PFSK-1 (cell line): ENCODE measurements at regions not wholly inside any gene's neighbourhood (a gene's known extent, or its start where the extent isn't known, plus 50 kb on each side); places are given as distances from the start of the nearest gene placed in this dataset.

Experiments
- FOXP2 ChIP-seq: optimal IDR thresholded peaks from 2 replicates; pipeline ENCODE3; 2011; ENCODE audit warnings: borderline replicate concordance, control low read depth, inconsistent platforms; ENCODE audit not compliant: insufficient read depth; ENCODE audit errors: extremely low read length, extremely low read depth
- POLR2AphosphoS5 ChIP-seq: IDR thresholded peaks from 2 replicates; pipeline ENCODE4 v1.6.1; 2012; ENCODE audit warnings: low read depth, mild to moderate bottlenecking, control low read depth, low read length, moderate library complexity
- SIN3A ChIP-seq: IDR thresholded peaks from 2 replicates; pipeline ENCODE4 v1.6.1; 2012; ENCODE audit warnings: mild to moderate bottlenecking, low read length, moderate library complexity, borderline replicate concordance; ENCODE audit not compliant: insufficient read depth
- TAF1 ChIP-seq: IDR thresholded peaks from 2 replicates; pipeline ENCODE4 v1.6.1; 2012; ENCODE audit warnings: low read length, control low read depth, borderline replicate concordance; ENCODE audit not compliant: insufficient read depth
- TF ChIP-seq, protein P1 (sequence below), 2 experiments: IDR thresholded peaks; 2 replicates each; pipeline versions ENCODE4 v1.6.1 to v1.8.0; 2011 to 2012; ENCODE audit warnings: low read depth in 2 of 2, low read length in 2 of 2, control low read depth in 1 of 2, inconsistent platforms in 1 of 2, mild to moderate bottlenecking in 1 of 2, moderate library complexity in 1 of 2; ENCODE audit not compliant: insufficient read depth in 1 of 2

DNA sequence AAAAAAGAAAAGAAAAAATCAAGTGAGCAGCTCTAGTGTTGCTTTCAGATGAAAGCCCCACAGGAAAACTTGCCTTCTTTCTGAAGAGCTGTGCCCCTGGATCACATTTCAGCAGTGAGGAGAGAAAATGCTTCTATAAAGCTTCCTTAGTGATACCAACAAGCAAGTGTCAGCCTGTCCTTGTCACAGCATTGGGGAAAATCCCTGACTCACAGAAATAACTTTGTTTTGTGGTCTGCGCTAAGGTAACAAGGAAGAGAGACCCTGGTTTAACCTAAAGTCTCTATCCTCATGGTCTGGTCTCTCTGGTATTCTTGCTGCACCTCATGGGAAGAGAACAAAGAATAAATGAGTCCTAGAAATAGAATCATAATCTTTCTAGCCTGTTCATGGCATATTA lies 885.2 kb upstream of the SORCS1 start:
- no peak for TF ChIP-seq POLR2AphosphoS5
- TF ChIP-seq SIN3A, result no peak
- TF ChIP-seq FOXP2, result no peak
- TF ChIP-seq TAF1, result no peak

DNA sequence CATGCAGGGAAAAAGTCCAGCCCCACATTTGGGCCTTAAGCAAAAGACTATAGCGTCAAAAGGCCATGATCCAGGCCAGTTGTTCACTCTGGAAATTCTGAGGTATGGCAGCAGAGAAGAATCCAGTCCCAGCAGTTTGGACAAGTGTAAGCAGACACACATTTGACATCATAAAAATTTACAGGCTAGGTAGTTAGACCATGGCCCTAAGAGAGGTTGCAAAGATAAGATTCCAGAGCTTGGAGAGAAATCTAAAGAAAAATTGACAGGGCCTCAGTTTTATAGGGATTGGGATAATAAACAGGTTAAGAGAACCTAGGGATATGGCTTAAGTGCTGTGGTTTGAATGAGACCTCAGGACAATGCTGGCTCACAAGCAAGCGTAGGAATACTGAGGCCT lies 884.4 kb upstream of the SORCS1 start:
- TF ChIP-seq FOXP2 (no peak), POLR2AphosphoS5 (no peak), SIN3A (no peak), TAF1 (no peak)
- TF ChIP-seq, protein P1, sequence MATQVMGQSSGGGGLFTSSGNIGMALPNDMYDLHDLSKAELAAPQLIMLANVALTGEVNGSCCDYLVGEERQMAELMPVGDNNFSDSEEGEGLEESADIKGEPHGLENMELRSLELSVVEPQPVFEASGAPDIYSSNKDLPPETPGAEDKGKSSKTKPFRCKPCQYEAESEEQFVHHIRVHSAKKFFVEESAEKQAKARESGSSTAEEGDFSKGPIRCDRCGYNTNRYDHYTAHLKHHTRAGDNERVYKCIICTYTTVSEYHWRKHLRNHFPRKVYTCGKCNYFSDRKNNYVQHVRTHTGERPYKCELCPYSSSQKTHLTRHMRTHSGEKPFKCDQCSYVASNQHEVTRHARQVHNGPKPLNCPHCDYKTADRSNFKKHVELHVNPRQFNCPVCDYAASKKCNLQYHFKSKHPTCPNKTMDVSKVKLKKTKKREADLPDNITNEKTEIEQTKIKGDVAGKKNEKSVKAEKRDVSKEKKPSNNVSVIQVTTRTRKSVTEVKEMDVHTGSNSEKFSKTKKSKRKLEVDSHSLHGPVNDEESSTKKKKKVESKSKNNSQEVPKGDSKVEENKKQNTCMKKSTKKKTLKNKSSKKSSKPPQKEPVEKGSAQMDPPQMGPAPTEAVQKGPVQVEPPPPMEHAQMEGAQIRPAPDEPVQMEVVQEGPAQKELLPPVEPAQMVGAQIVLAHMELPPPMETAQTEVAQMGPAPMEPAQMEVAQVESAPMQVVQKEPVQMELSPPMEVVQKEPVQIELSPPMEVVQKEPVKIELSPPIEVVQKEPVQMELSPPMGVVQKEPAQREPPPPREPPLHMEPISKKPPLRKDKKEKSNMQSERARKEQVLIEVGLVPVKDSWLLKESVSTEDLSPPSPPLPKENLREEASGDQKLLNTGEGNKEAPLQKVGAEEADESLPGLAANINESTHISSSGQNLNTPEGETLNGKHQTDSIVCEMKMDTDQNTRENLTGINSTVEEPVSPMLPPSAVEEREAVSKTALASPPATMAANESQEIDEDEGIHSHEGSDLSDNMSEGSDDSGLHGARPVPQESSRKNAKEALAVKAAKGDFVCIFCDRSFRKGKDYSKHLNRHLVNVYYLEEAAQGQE (IDR thresholded peaks at IDR 0.05; ENCODE audit: insufficient read depth in 1 of 2, low read depth in 2 of 2, low read length in 2 of 2), result no peak

DNA sequence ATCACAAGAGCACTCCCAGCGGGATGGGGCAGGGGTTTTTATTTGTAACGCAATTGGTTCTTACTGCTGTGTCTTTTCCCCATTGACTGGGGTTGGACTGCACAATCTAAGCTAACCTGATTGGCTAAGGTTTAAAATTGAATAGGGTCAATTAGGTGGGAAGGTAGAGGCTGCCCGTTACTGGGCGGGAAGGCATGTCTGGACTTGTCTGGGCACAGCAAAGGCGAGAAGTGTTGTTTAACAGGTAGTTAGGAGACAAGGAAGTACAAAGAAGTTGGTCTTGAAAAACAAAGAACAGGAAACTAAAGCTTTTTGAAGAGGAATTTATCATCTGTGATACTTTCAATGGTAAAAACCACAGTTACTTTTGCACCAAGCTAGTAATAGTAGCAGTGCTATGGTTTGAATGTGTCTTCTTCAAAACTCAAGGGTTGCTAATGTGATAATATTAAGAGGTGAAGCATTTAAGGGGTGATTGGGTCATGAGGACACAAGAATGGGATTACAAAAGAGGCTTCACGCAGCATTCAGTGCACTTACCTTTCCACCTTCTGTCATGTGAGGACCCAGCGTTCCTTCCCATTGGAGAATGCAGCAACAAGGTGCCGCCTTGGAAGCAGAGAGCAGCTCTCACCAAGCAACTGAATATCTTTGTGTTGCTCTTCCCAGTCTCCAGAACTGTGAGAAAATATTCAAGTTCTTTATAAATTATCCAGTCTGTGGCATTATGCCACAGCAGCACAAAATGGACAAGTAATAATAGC lies 875.5 kb upstream of the SORCS1 start:
- no peak for TF ChIP-seq FOXP2
- no peak for TF ChIP-seq SIN3A
- no peak for TF ChIP-seq TAF1

DNA sequence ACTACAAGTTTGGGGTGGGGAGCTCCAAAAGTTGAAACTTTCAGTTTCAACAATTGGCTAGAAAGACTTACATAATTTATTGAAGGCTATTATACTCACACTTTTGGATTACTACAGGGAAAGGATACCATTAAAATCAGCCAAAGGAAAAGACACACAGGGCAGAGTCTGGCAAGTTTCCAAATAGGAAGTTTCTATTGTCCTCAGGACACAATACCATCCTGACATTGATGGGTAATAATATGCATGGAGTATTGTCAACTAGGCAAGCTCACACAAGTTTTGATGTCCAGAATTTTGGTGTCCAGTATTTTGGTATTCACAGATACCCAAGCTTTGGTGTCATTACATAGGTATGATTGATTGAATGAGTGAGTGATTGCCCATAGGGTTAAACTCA lies 872.6 kb upstream of the SORCS1 start:
- TF ChIP-seq TAF1 (no peak), POLR2AphosphoS5 (no peak), SIN3A (no peak), FOXP2 (no peak)
- TF ChIP-seq, protein P1 (IDR thresholded peaks at IDR 0.05; ENCODE audit: insufficient read depth in 1 of 2, low read depth in 2 of 2, low read length in 2 of 2), result no peak

DNA sequence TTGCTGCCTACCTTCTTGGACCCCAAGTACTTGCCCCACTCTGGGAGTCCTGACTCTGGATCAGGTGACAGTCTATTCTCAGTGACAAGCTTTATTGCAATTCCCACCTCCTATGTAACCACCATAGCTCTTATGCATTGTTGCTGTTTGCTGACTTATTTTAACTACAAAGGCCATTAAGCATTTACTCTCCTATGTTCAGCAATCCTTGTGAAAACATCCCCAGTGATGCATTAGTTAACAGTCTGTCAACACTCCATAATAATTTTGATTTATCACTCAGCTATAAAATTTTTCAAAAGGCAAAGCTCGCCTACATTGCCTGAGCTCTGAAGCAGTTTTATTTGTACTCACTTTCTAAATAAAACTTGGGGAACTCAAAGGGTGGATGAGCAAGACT lies 871.8 kb upstream of the SORCS1 start:
- no peak for TF ChIP-seq FOXP2
- TF ChIP-seq, protein P1 (IDR thresholded peaks at IDR 0.05; ENCODE audit: insufficient read depth in 1 of 2, low read depth in 2 of 2, low read length in 2 of 2), result no peak

DNA sequence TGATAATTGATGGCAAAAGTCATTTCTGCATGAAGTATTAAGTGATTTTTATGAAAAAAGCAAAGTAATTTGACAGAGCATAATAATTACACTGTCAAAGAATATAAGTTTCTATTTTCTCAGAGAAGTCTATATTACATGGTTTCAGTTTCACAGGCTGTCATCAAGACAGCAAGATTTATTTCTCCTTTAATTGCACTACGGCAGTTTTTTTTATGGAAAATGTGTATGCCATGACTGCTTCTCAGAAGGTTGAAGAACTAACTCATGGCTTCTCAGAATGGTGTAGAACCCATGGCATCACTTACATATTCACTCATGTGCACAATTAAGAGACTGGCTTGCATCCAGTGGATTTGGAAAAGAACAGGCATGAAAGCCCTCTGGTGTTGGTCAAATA lies 870.3 kb upstream of the SORCS1 start:
- TF ChIP-seq, protein P1 (IDR thresholded peaks at IDR 0.05; ENCODE audit: insufficient read depth in 1 of 2, low read depth in 2 of 2, low read length in 2 of 2), result no peak
- TF ChIP-seq POLR2AphosphoS5, result no peak
- TF ChIP-seq SIN3A, result no peak
- TF ChIP-seq FOXP2, result no peak
- TF ChIP-seq TAF1, result no peak
